OCI-M1 (cell line): ENCODE measurements at regions not wholly inside any gene's neighbourhood (a gene's known extent, or its start where the extent isn't known, plus 50 kb on each side); places are given as distances from the start of the nearest gene placed in this dataset.

Source experiments
- DNase-seq: peaks from one replicate; lab custom pipeline; 2025; lab: John Stamatoyannopoulos, UW

- no peak for DNase-seq
Observed at GRCh38 chr1:170460001-170460400, 72.0 kb upstream of the GORAB start.

- no peak for DNase-seq
Observed at GRCh38 chr1:170460414-170461155, 71.4 kb upstream of the GORAB start.

GRCh38 chr1:170461291-170461747 is 70.6 kb upstream of the GORAB start:
- no peak for DNase-seq

- no peak for DNase-seq
Observed at GRCh38 chr1:170461762-170462384, 70.1 kb upstream of the GORAB start.

GRCh38 chr1:170470121-170470520 is 61.8 kb upstream of the GORAB start:
- no peak for DNase-seq

GRCh38 chr1:170471398-170472053 is 60.4 kb upstream of the GORAB start:
- no peak for DNase-seq

- DNase-seq: no peak
Observed at GRCh38 chr1:170481000-170481399, 51.0 kb upstream of the GORAB start.
